ENCODE measurements at regions not wholly inside any gene's neighbourhood (a gene's known extent, or its start where the extent isn't known, plus 50 kb on each side); places are given as distances from the start of the nearest gene placed in this dataset.

GRCh38 chr2:18066894-18067293 lies 188.4 kb downstream of the KCNS3 start:
- TF ChIP-seq CTCF (IDR thresholded peaks at IDR 0.05) (no peak), POLR2A (IDR thresholded peaks at IDR 0.05) (no peak), POLR2AphosphoS5 (IDR thresholded peaks at IDR 0.05) (no peak), EP300 (IDR thresholded peaks at IDR 0.05) (no peak)

Measured in suprapubic skin (tissue), 4 donors.